Epithelial cell of prostate (primary cell): ENCODE measurements at regions not wholly inside any gene's neighbourhood (a gene's known extent, or its start where the extent isn't known, plus 50 kb on each side); places are given as distances from the start of the nearest gene placed in this dataset.
"Not testable (repeated sequence)": the region's sequence is repeated elsewhere in the genome, so short reads cannot be mapped to it uniquely, and the experiment has no call there.

Source experiments
- DNase-seq: peaks from one replicate; pipeline ENCODE4 v3.0.0-alpha.2; 2011; ENCODE audit warnings: low read depth, low spot score
- H3K27ac ChIP-seq: fragments of 450-650 bp; 2 replicates; pipeline ENCODE4 v1.5.1; 2017; ENCODE audit warnings: mild to moderate bottlenecking

- no peak for DNase-seq
- no peak overlapping the region for H3K27ac ChIP-seq
Measured at GRCh38 chr9:87040410-87041009, 93.2 kb upstream of the GAS1 start.

- not testable (repeated sequence) for DNase-seq, H3K27ac ChIP-seq
Measured at GRCh38 chr9:87041553-87042235, 94.4 kb upstream of the GAS1 start.

- not testable (repeated sequence) for DNase-seq, H3K27ac ChIP-seq
Measured at GRCh38 chr9:87049929-87050608, 102.8 kb upstream of the GAS1 start.

- no peak for DNase-seq
- H3K27ac ChIP-seq: no peak overlapping the region
Measured at GRCh38 chr9:87054999-87055686, 107.8 kb upstream of the GAS1 start.

GRCh38 chr9:87059772-87060171 lies 112.5 kb upstream of the GAS1 start:
- no peak for DNase-seq
- no peak overlapping the region for H3K27ac ChIP-seq

GRCh38 chr9:87062746-87063145 lies 115.4 kb upstream of the GAS1 start:
- H3K27ac ChIP-seq: no peak overlapping the region

GRCh38 chr9:87063246-87063645 lies 115.9 kb upstream of the GAS1 start:
- no peak overlapping the region for H3K27ac ChIP-seq
- no peak for DNase-seq

More at GRCh38 chr9:87062746-87063145, 115.4 kb upstream of the GAS1 start:
- DNase-seq: no peak

- no peak for DNase-seq
- no peak overlapping the region for H3K27ac ChIP-seq
Measured at GRCh38 chr9:87063871-87064270, 116.6 kb upstream of the GAS1 start.

GRCh38 chr9:87064311-87064710 lies 117.0 kb upstream of the GAS1 start:
- DNase-seq: no peak
- H3K27ac ChIP-seq: no peak overlapping the region

GRCh38 chr9:87065981-87066380 lies 118.7 kb upstream of the GAS1 start:
- DNase-seq: no peak
- no peak overlapping the region for H3K27ac ChIP-seq

GRCh38 chr9:87067426-87067825 lies 120.1 kb upstream of the GAS1 start:
- DNase-seq: no peak
- no peak overlapping the region for H3K27ac ChIP-seq

- no peak for DNase-seq
- no peak overlapping the region for H3K27ac ChIP-seq
Measured at GRCh38 chr9:87068177-87068840, 121.0 kb upstream of the GAS1 start.

GRCh38 chr9:87069690-87070089 lies 122.4 kb upstream of the GAS1 start:
- H3K27ac ChIP-seq: no peak overlapping the region
- DNase-seq: no peak

- H3K27ac ChIP-seq: no peak overlapping the region
- no peak for DNase-seq
Measured at GRCh38 chr9:87070336-87070735, 123.0 kb upstream of the GAS1 start.

GRCh38 chr9:87071473-87071872 lies 124.2 kb upstream of the GAS1 start:
- peak overlapping the region; percentile 57 for H3K27ac ChIP-seq
- peak; percentile 83 for DNase-seq

- H3K27ac ChIP-seq: no peak overlapping the region
- DNase-seq: no peak
Measured at GRCh38 chr9:87073692-87074091, 126.4 kb upstream of the GAS1 start.

GRCh38 chr9:87075537-87075936 lies 128.2 kb upstream of the GAS1 start:
- DNase-seq: no peak
- no peak overlapping the region for H3K27ac ChIP-seq

GRCh38 chr9:87076825-87077224 lies 129.5 kb upstream of the GAS1 start:
- no peak for DNase-seq
- no peak overlapping the region for H3K27ac ChIP-seq

GRCh38 chr9:87077986-87078385 lies 130.7 kb upstream of the GAS1 start:
- no peak overlapping the region for H3K27ac ChIP-seq

GRCh38 chr9:87080512-87081264 lies 133.4 kb upstream of the GAS1 start:
- H3K27ac ChIP-seq: no peak overlapping the region
- no peak for DNase-seq

More at GRCh38 chr9:87077986-87078385, 130.7 kb upstream of the GAS1 start:
- DNase-seq: no peak
